ENCODE measurements at regions not wholly inside any gene's neighbourhood (a gene's known extent, or its start where the extent isn't known, plus 50 kb on each side); places are given as distances from the start of the nearest gene placed in this dataset.

GRCh38 chr12:19998961-19999804 is 369.2 kb upstream of the PDE3A start:
- intact Hi-C loops (cut with DNase I; ENCODE audit: low total_unique reads) = no loop called here
- TF ChIP-seq CTCF (IDR thresholded peaks at IDR 0.05) = no peak
- no peaks in the 10 kb centered on the region for H3K9me3 ChIP-seq
- DNase-seq = no peak
- H3K27ac ChIP-seq = peak overlapping the region; percentile 12 to 32
- H3K4me3 ChIP-seq = no peak overlapping the region
- H3K36me3 ChIP-seq = no peaks in the 10 kb centered on the region
- H3K4me1 ChIP-seq = peaks cover 0 to 46% (median 2%) of the 10 kb centered on the region in 4 donors
- H3K27me3 ChIP-seq = no peaks in the 10 kb centered on the region

- H3K27me3 ChIP-seq = no peaks in the 10 kb centered on the region
- H3K4me3 ChIP-seq = no peak overlapping the region
- H3K4me1 ChIP-seq = peaks cover 0 to 46% (median 2%) of the 10 kb centered on the region in 4 donors
- TF ChIP-seq CTCF (IDR thresholded peaks at IDR 0.05) = no peak
- H3K27ac ChIP-seq = peak overlapping the region in 1 of 2 donors; percentile 12
- H3K9me3 ChIP-seq = no peaks in the 10 kb centered on the region
- DNase-seq = no peak
- intact Hi-C loops (cut with DNase I; ENCODE audit: low total_unique reads) = no loop called here
- no peaks in the 10 kb centered on the region for H3K36me3 ChIP-seq
These were observed 368.6 kb upstream of the PDE3A start for GRCh38 chr12:19999805-20000138.

- Histone ChIP-seq H3K9me3 (no peaks in the 10 kb centered on the region), H3K27ac (no peak overlapping the region), H3K4me3 (no peak overlapping the region), H3K4me1 (peaks cover 0 to 40% (median 2%) of the 10 kb centered on the region in 4 donors), H3K27me3 (no peaks in the 10 kb centered on the region), H3K36me3 (no peaks in the 10 kb centered on the region)
- no peak for TF ChIP-seq CTCF (IDR thresholded peaks at IDR 0.05)
- DNase-seq = no peak
- intact Hi-C loops (cut with DNase I; ENCODE audit: low total_unique reads) = no loop called here
These were observed 368.0 kb upstream of the PDE3A start for GRCh38 chr12:20000229-20000849.

- no peak for TF ChIP-seq CTCF (IDR thresholded peaks at IDR 0.05)
- no peak overlapping the region for H3K27ac ChIP-seq
- H3K4me3 ChIP-seq = no peak overlapping the region
- no peaks in the 10 kb centered on the region for H3K36me3 ChIP-seq
- no peaks in the 10 kb centered on the region for H3K9me3 ChIP-seq
- no peaks in the 10 kb centered on the region for H3K27me3 ChIP-seq
- intact Hi-C loops (cut with DNase I; ENCODE audit: low total_unique reads) = no loop called here
- DNase-seq = no peak
- peaks cover 0 to 28% (median 2%) of the 10 kb centered on the region in 4 donors for H3K4me1 ChIP-seq
These were observed 365.1 kb upstream of the PDE3A start for GRCh38 chr12:20003252-20003651.

GRCh38 chr12:20004952-20005351 is 363.4 kb upstream of the PDE3A start:
- Histone ChIP-seq H3K27ac (no peak overlapping the region), H3K4me3 (no peak overlapping the region), H3K27me3 (no peaks in the 10 kb centered on the region), H3K4me1 (peaks cover 0 to 11% (median 2%) of the 10 kb centered on the region in 4 donors), H3K9me3 (no peaks in the 10 kb centered on the region), H3K36me3 (no peaks in the 10 kb centered on the region)
- no peak for TF ChIP-seq CTCF (IDR thresholded peaks at IDR 0.05)
- intact Hi-C loops (cut with DNase I; ENCODE audit: low total_unique reads) = no loop called here
- no peak for DNase-seq
